ENCODE measurements at regions not wholly inside any gene's neighbourhood (a gene's known extent, or its start where the extent isn't known, plus 50 kb on each side); places are given as distances from the start of the nearest gene placed in this dataset.

DNA sequence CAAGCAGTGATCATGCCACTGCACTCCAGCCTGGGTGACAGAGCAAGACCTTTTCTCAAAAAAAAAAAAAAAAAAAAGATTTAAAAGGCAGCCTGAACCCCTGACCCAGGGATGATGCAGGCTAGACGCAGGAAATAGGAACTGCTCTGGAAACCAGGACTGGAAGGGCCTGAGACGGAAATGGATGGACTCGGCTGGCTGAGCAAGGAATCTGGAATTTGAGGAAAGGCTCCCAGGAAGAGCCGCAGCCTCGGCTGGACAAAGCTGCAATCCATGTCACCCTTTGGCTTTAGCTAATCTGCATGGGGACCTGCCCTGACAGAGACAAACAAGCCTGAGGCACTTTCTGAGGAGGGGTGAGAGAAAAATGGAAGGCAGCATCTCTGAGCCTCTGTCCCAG, 55.0 kb upstream of the DAPL1 start:
- TF ChIP-seq, protein P1, sequence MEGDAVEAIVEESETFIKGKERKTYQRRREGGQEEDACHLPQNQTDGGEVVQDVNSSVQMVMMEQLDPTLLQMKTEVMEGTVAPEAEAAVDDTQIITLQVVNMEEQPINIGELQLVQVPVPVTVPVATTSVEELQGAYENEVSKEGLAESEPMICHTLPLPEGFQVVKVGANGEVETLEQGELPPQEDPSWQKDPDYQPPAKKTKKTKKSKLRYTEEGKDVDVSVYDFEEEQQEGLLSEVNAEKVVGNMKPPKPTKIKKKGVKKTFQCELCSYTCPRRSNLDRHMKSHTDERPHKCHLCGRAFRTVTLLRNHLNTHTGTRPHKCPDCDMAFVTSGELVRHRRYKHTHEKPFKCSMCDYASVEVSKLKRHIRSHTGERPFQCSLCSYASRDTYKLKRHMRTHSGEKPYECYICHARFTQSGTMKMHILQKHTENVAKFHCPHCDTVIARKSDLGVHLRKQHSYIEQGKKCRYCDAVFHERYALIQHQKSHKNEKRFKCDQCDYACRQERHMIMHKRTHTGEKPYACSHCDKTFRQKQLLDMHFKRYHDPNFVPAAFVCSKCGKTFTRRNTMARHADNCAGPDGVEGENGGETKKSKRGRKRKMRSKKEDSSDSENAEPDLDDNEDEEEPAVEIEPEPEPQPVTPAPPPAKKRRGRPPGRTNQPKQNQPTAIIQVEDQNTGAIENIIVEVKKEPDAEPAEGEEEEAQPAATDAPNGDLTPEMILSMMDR (IDR thresholded peaks at IDR 0.05 in 2 of 3, conservative IDR thresholded peaks at IDR 0.05 in 1 of 3; ENCODE audit: borderline replicate concordance in 1 of 3, insufficient read depth in 1 of 3, low read depth in 2 of 3, low read length in 2 of 3) = no peak
- no peak for TF ChIP-seq EZH2phosphoT487 (IDR thresholded peaks at IDR 0.05; ENCODE audit: borderline replicate concordance)
- no peak for TF ChIP-seq JUND (IDR thresholded peaks at IDR 0.05)
- TF ChIP-seq RAD21 (IDR thresholded peaks at IDR 0.05; ENCODE audit: low read depth) = no peak
- no peak for TF ChIP-seq FOSL1 (IDR thresholded peaks at IDR 0.05; ENCODE audit: low read depth)
- no peak for TF ChIP-seq SP1 (IDR thresholded peaks at IDR 0.05; ENCODE audit: low read depth)
- TF ChIP-seq, protein P2, sequence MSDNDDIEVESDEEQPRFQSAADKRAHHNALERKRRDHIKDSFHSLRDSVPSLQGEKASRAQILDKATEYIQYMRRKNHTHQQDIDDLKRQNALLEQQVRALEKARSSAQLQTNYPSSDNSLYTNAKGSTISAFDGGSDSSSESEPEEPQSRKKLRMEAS (IDR thresholded peaks at IDR 0.05) = no peak
- TF ChIP-seq, protein P3, sequence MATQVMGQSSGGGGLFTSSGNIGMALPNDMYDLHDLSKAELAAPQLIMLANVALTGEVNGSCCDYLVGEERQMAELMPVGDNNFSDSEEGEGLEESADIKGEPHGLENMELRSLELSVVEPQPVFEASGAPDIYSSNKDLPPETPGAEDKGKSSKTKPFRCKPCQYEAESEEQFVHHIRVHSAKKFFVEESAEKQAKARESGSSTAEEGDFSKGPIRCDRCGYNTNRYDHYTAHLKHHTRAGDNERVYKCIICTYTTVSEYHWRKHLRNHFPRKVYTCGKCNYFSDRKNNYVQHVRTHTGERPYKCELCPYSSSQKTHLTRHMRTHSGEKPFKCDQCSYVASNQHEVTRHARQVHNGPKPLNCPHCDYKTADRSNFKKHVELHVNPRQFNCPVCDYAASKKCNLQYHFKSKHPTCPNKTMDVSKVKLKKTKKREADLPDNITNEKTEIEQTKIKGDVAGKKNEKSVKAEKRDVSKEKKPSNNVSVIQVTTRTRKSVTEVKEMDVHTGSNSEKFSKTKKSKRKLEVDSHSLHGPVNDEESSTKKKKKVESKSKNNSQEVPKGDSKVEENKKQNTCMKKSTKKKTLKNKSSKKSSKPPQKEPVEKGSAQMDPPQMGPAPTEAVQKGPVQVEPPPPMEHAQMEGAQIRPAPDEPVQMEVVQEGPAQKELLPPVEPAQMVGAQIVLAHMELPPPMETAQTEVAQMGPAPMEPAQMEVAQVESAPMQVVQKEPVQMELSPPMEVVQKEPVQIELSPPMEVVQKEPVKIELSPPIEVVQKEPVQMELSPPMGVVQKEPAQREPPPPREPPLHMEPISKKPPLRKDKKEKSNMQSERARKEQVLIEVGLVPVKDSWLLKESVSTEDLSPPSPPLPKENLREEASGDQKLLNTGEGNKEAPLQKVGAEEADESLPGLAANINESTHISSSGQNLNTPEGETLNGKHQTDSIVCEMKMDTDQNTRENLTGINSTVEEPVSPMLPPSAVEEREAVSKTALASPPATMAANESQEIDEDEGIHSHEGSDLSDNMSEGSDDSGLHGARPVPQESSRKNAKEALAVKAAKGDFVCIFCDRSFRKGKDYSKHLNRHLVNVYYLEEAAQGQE (IDR thresholded peaks at IDR 0.05; ENCODE audit: low read depth) = no peak
- no peak for TF ChIP-seq EZH2 (IDR thresholded peaks at IDR 0.05)
- no peak for TF ChIP-seq POLR2A (IDR thresholded peaks at IDR 0.05; ENCODE audit: borderline replicate concordance, extremely low read depth, insufficient read depth, insufficient read length)
- no peak for TF ChIP-seq SIN3A (IDR thresholded peaks at IDR 0.05; ENCODE audit: low read depth)
- TF ChIP-seq, protein P4, sequence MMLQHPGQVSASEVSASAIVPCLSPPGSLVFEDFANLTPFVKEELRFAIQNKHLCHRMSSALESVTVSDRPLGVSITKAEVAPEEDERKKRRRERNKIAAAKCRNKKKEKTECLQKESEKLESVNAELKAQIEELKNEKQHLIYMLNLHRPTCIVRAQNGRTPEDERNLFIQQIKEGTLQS (IDR thresholded peaks at IDR 0.05) = no peak
- TF ChIP-seq ZFX (IDR thresholded peaks at IDR 0.05) = no peak

Measured in HCT116 (cell line).